ENCODE measurements at regions not wholly inside any gene's neighbourhood (a gene's known extent, or its start where the extent isn't known, plus 50 kb on each side); places are given as distances from the start of the nearest gene placed in this dataset.

DNA sequence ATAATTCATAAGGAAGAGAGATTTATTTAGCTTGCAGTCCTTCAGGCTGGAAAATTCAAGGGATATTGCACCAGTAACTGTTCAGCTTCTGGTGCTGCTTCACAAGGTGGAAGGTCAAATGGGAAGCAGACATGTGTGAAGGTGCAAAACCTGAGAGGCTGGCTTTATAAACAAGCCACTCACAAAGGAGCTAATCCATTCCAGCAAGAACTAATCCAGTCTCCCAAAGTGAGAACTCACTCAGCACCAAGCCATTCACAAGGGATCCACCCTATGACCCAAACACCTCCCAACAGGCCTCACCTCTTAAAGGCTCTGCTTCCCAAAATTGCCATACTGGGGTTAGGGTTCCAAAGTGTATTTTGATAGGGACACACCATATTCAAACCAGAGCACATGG, 1018.4 kb upstream of the ACVR2A start:
- no peak for DNase-seq (ENCODE audit: extremely low spot score, unreplicated experiment)
- Mint-ChIP-seq H3K4me3 (ENCODE audit: unreplicated experiment) (no peak overlapping the region), H3K27ac (ENCODE audit: unreplicated experiment) (no peak overlapping the region), H3K27me3 (ENCODE audit: unreplicated experiment) (no peaks in the 10 kb centered on the region), H3K36me3 (ENCODE audit: unreplicated experiment) (no peaks in the 10 kb centered on the region), H3K4me1 (ENCODE audit: unreplicated experiment) (peaks cover 12% of the 10 kb centered on the region), H3K9me3 (ENCODE audit: unreplicated experiment) (no peaks in the 10 kb centered on the region)
- TF ChIP-seq, protein P1, sequence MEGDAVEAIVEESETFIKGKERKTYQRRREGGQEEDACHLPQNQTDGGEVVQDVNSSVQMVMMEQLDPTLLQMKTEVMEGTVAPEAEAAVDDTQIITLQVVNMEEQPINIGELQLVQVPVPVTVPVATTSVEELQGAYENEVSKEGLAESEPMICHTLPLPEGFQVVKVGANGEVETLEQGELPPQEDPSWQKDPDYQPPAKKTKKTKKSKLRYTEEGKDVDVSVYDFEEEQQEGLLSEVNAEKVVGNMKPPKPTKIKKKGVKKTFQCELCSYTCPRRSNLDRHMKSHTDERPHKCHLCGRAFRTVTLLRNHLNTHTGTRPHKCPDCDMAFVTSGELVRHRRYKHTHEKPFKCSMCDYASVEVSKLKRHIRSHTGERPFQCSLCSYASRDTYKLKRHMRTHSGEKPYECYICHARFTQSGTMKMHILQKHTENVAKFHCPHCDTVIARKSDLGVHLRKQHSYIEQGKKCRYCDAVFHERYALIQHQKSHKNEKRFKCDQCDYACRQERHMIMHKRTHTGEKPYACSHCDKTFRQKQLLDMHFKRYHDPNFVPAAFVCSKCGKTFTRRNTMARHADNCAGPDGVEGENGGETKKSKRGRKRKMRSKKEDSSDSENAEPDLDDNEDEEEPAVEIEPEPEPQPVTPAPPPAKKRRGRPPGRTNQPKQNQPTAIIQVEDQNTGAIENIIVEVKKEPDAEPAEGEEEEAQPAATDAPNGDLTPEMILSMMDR (IDR thresholded peaks at IDR 0.05), result no peak

- Mint-ChIP-seq H3K9me3 (ENCODE audit: unreplicated experiment) (no peaks in the 10 kb centered on the region), H3K27ac (ENCODE audit: unreplicated experiment) (no peak overlapping the region), H3K4me1 (ENCODE audit: unreplicated experiment) (peaks cover 35% of the 10 kb centered on the region), H3K27me3 (ENCODE audit: unreplicated experiment) (no peaks in the 10 kb centered on the region), H3K4me3 (ENCODE audit: unreplicated experiment) (no peak overlapping the region), H3K36me3 (ENCODE audit: unreplicated experiment) (no peaks in the 10 kb centered on the region)
- DNase-seq (ENCODE audit: extremely low spot score, unreplicated experiment), result no peak
- TF ChIP-seq, protein P1 (IDR thresholded peaks at IDR 0.05), result peak; percentile 37
Observed at GRCh38 chr2:146821836-146822316, 1023.0 kb upstream of the ACVR2A start.

DNA sequence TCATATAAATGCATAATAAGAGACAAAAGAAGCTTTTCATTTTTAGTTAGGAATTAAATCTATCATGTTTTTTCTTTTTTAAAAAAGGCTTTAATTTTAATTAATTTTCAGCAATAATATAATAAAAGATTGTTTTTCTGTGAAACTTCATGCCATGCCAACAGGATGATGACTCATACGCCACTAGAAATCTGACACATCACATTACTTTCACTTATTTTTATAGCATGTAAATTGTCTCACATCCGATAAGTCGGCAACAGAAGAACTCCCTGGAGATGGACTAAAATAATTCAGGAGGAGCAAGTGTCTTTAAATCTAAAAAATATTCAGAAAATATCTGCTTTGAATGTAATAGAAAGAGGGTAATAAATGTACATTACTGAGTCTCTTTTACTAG, 1024.2 kb upstream of the ACVR2A start:
- no peaks in the 10 kb centered on the region for H3K36me3 Mint-ChIP-seq (ENCODE audit: unreplicated experiment)
- H3K4me3 Mint-ChIP-seq (ENCODE audit: unreplicated experiment), result peak overlapping the region; percentile 24
- TF ChIP-seq, protein P1 (IDR thresholded peaks at IDR 0.05), result no peak
- DNase-seq (ENCODE audit: extremely low spot score, unreplicated experiment), result no peak
- no peaks in the 10 kb centered on the region for H3K27me3 Mint-ChIP-seq (ENCODE audit: unreplicated experiment)
- H3K9me3 Mint-ChIP-seq (ENCODE audit: unreplicated experiment), result no peaks in the 10 kb centered on the region
- H3K4me1 Mint-ChIP-seq (ENCODE audit: unreplicated experiment), result peaks cover 35% of the 10 kb centered on the region
- H3K27ac Mint-ChIP-seq (ENCODE audit: unreplicated experiment), result no peak overlapping the region

DNA sequence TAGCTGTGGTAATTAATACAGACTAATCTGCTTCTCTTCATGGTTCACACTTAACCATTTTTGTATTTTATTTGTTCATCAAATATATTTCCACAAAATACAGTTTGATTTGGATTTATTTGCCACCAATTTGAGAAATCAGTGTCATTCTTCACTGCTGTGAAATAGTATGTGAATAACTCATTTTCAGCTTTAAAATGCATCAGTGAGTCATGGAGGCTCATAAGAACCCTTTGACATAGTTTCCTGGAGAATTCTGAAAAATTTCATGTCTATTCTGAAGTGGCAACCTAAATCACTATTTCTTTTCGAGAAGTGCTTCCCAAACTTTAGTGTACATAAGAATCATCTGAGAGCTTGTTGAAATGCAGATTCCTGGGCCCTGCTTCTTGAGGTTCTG, 1026.7 kb upstream of the ACVR2A start:
- H3K27me3 Mint-ChIP-seq (ENCODE audit: unreplicated experiment), result no peaks in the 10 kb centered on the region

DNA sequence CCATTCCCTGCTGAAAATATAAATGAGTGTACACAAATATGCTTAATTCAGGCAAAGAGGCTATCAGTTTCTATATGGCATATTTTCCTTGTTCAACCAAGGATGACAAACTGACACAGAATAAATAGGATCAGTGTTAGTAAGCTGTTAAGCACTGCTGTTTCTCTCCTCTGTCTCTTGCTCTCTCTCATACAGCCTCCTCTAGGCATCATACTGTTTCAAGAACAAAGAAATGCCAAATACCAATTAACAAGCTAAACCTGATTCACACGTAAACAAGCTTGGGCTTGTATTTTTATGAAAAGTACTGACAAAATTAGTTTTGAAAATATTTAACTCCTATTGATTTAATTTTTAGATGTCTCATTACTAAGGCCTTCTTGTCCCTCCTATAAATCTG, 1027.2 kb upstream of the ACVR2A start:
- no peaks in the 10 kb centered on the region for H3K9me3 Mint-ChIP-seq (ENCODE audit: unreplicated experiment)
- no peaks in the 10 kb centered on the region for H3K27me3 Mint-ChIP-seq (ENCODE audit: unreplicated experiment)
- H3K27ac Mint-ChIP-seq (ENCODE audit: unreplicated experiment), result no peak overlapping the region
- no peak overlapping the region for H3K4me3 Mint-ChIP-seq (ENCODE audit: unreplicated experiment)
- DNase-seq (ENCODE audit: extremely low spot score, unreplicated experiment), result no peak
- peaks cover 35% of the 10 kb centered on the region for H3K4me1 Mint-ChIP-seq (ENCODE audit: unreplicated experiment)
- H3K36me3 Mint-ChIP-seq (ENCODE audit: unreplicated experiment), result no peaks in the 10 kb centered on the region
- TF ChIP-seq, protein P1 (IDR thresholded peaks at IDR 0.05), result no peak

More for the DNA sequence above, 1026.7 kb upstream of the ACVR2A start:
- no peaks in the 10 kb centered on the region for H3K36me3 Mint-ChIP-seq (ENCODE audit: unreplicated experiment)
- H3K27ac Mint-ChIP-seq (ENCODE audit: unreplicated experiment), result no peak overlapping the region
- no peak overlapping the region for H3K4me3 Mint-ChIP-seq (ENCODE audit: unreplicated experiment)
- TF ChIP-seq, protein P1 (IDR thresholded peaks at IDR 0.05), result no peak
- H3K4me1 Mint-ChIP-seq (ENCODE audit: unreplicated experiment), result peaks cover 35% of the 10 kb centered on the region
- DNase-seq (ENCODE audit: extremely low spot score, unreplicated experiment), result no peak
- H3K9me3 Mint-ChIP-seq (ENCODE audit: unreplicated experiment), result no peaks in the 10 kb centered on the region

All from osteocyte (in vitro differentiated cells).